GM10266 (cell line): ENCODE measurements at regions not wholly inside any gene's neighbourhood (a gene's known extent, or its start where the extent isn't known, plus 50 kb on each side); places are given as distances from the start of the nearest gene placed in this dataset.

Experiments used
- DNase-seq: peaks from one replicate; pipeline ENCODE4 v3.0.0; 2012; ENCODE audit errors: extremely low spot score
- CTCF ChIP-seq: IDR thresholded peaks from 2 replicates; pipeline ENCODE4 v1.5.1; 2012; ENCODE audit warnings: mild to moderate bottlenecking, low read depth; ENCODE audit not compliant: control insufficient read depth, insufficient read depth; ENCODE audit errors: missing control alignments

GRCh38 chr11:95717314-95717713 is 72.3 kb downstream of the FAM76B start:
- no peak for TF ChIP-seq CTCF
- DNase-seq: no peak

- TF ChIP-seq CTCF: no peak
- no peak for DNase-seq
These were observed 73.3 kb downstream of the FAM76B start for GRCh38 chr11:95716266-95716665.

GRCh38 chr11:95715777-95716241 is 73.8 kb downstream of the FAM76B start:
- TF ChIP-seq CTCF: no peak
- DNase-seq: peak; percentile 13

- TF ChIP-seq CTCF: no peak
- DNase-seq: no peak
These were observed 74.5 kb downstream of the FAM76B start for GRCh38 chr11:95714843-95715776.

GRCh38 chr11:95713428-95713827 is 76.2 kb downstream of the FAM76B start:
- TF ChIP-seq CTCF: no peak
- no peak for DNase-seq

- no peak for TF ChIP-seq CTCF
- DNase-seq: no peak
These were observed 77.7 kb downstream of the FAM76B start for GRCh38 chr11:95711945-95712221.

- DNase-seq: no peak
- TF ChIP-seq CTCF: no peak
These were observed 78.2 kb downstream of the FAM76B start for GRCh38 chr11:95711162-95711944.
